SK-N-SH (cell line): ENCODE measurements at regions not wholly inside any gene's neighbourhood (a gene's known extent, or its start where the extent isn't known, plus 50 kb on each side); places are given as distances from the start of the nearest gene placed in this dataset.

Experiments used
- CTCF ChIA-PET: fragments of 300-600, 350-600 bp; formaldehyde crosslinking; extraction: SDS; loops from one replicate; lab custom pipeline; 2021; lab: Yijun Ruan, JAX
- POLR2A ChIA-PET: fragments of 350-600 bp; sonication (Branson Sonifier 250); formaldehyde crosslinking; extraction: SDS; loops from one replicate; lab custom pipeline; 2020; ENCODE audit warnings: antibody characterized with exemption, inconsistent platforms; lab: Yijun Ruan, JAX
- DNase-seq: peaks from one replicate; pipeline ENCODE4 v3.0.0; 2012
- H2AFZ ChIP-seq: fragments of 200-600 bp; sonication (generic); 2 replicates; pipeline ENCODE4 v1.8.1; 2016; ENCODE audit warnings: antibody characterized with exemption, mild to moderate bottlenecking, low read depth
- H3F3A ChIP-seq: fragments of 200-600 bp; sonication (generic); replicated peaks from 2 replicates; pipeline ENCODE3; 2016; ENCODE audit warnings: antibody characterized with exemption, mild to moderate bottlenecking; ENCODE audit not compliant: insufficient read depth
- H3K27ac ChIP-seq, 2 experiments: fragments of 200-500 bp in 1 of 2; fragments of 200-600 bp in 1 of 2; sonication (Bioruptor generic) in 1 of 2; sonication (generic), shearing (Covaris generic) in 1 of 2; 2 replicates each; pipeline versions ENCODE4 v1.5.1 to v1.6.1; 2014 to 2016; ENCODE audit warnings: low read depth in 2 of 2, inconsistent platforms in 1 of 2, low read length in 1 of 2, mild to moderate bottlenecking in 1 of 2, mixed read lengths in 1 of 2
- H3K27me3 ChIP-seq: fragments of 200-600 bp; sonication (generic), shearing (Covaris generic); 2 replicates; pipeline ENCODE4 v1.6.1; 2016; ENCODE audit warnings: mixed run types; ENCODE audit not compliant: insufficient read depth
- H3K36me3 ChIP-seq, 2 experiments: fragments of 200-500 bp in 1 of 2; fragments of 200-600 bp in 1 of 2; sonication (Bioruptor generic) in 1 of 2; sonication (generic) in 1 of 2; replicated peaks in 1 of 2; 2 replicates each; pipeline versions ENCODE3 to v1.5.1; 2014 to 2016; ENCODE audit warnings: low read length in 1 of 2, mild to moderate bottlenecking in 1 of 2; ENCODE audit not compliant: insufficient read depth in 2 of 2, control insufficient read depth in 1 of 2
- H3K4me1 ChIP-seq, 2 experiments: fragments of 200-500 bp in 1 of 2; fragments of 200-600 bp in 1 of 2; sonication (Bioruptor generic) in 1 of 2; sonication (generic), shearing (Covaris generic) in 1 of 2; 2 replicates each; pipeline versions ENCODE4 v1.5.1 to v1.6.1; 2014 to 2016; ENCODE audit warnings: low read depth in 1 of 2, low read length in 1 of 2, mixed run types in 1 of 2; ENCODE audit not compliant: insufficient read depth in 2 of 2, control insufficient read depth in 1 of 2
- H3K4me2 ChIP-seq: fragments of 200-600 bp; sonication (generic), shearing (Covaris generic); 2 replicates; pipeline ENCODE4 v1.6.1; 2017; ENCODE audit warnings: mixed run types
- H3K4me3 ChIP-seq, 2 experiments: fragments of 200-500 bp in 1 of 2; fragments of 200-600 bp in 1 of 2; sonication (Bioruptor generic) in 1 of 2; sonication (generic), shearing (Covaris generic) in 1 of 2; 2 replicates each; pipeline versions ENCODE4 v1.5.1 to v1.8.1; 2014 to 2016; ENCODE audit warnings: low read depth in 2 of 2, inconsistent platforms in 1 of 2, low read length in 1 of 2, mild to moderate bottlenecking in 1 of 2, mixed read lengths in 1 of 2, moderate library complexity in 1 of 2
- H3K79me2 ChIP-seq: fragments of 200-600 bp; sonication (generic); 2 replicates; pipeline ENCODE4 v1.8.1; 2017; ENCODE audit warnings: mild to moderate bottlenecking; ENCODE audit not compliant: insufficient read depth
- H3K9ac ChIP-seq: fragments of 200-600 bp; sonication (generic); 2 replicates; pipeline ENCODE4 v1.6.1; 2017; ENCODE audit warnings: mixed run types
- H3K9me2 ChIP-seq: fragments of 200-600 bp; sonication (generic); 2 replicates; pipeline ENCODE4 v1.6.1; 2017; ENCODE audit warnings: mixed run types
- H3K9me3 ChIP-seq: fragments of 200-600 bp; sonication (generic); 2 replicates; pipeline ENCODE4 v1.6.1; 2017; ENCODE audit warnings: mixed run types, mild to moderate bottlenecking, moderate library complexity
- H4K20me1 ChIP-seq: fragments of 200-600 bp; sonication (generic); 2 replicates; pipeline ENCODE4 v1.6.1; 2017; ENCODE audit warnings: mild to moderate bottlenecking, mixed run types; ENCODE audit not compliant: insufficient read depth
- CHD2 ChIP-seq: fragments of 150-350 bp; IDR thresholded peaks from 2 replicates; pipeline ENCODE4 v1.6.1; 2018; ENCODE audit warnings: low read length; ENCODE audit not compliant: partially characterized antibody
- ELF1 ChIP-seq: IDR thresholded peaks from 2 replicates; pipeline ENCODE4 v1.4.0; 2012
- EP300 ChIP-seq, 2 experiments: IDR thresholded peaks; 2 replicates each; pipeline versions ENCODE4 v1.4.0 to v1.6.1; 2012; ENCODE audit warnings: borderline replicate concordance in 1 of 2, low read depth in 1 of 2, low read length in 1 of 2
- FOSL2 ChIP-seq: IDR thresholded peaks from 2 replicates; pipeline ENCODE4 v1.4.0; 2012; ENCODE audit warnings: low read depth, mild to moderate bottlenecking, moderate library complexity, borderline replicate concordance
- FOXJ3 ChIP-seq: sonication (generic); formaldehyde crosslinking; IDR thresholded peaks from 2 replicates; pipeline ENCODE4 v1.5.1; 2020; ENCODE audit warnings: mild to moderate bottlenecking, missing genetic modification reagents
- GABPA ChIP-seq: IDR thresholded peaks from 2 replicates; pipeline ENCODE4 v1.4.0; 2012; ENCODE audit warnings: low read depth, mild to moderate bottlenecking
- GATA2 ChIP-seq: sonication (generic); formaldehyde crosslinking; IDR thresholded peaks from 2 replicates; pipeline ENCODE4 v1.5.0; 2020; ENCODE audit warnings: mild to moderate bottlenecking, missing genetic modification reagents
- JUND ChIP-seq: IDR thresholded peaks from 2 replicates; pipeline ENCODE4 v1.4.0; 2012
- MAX ChIP-seq: IDR thresholded peaks from 2 replicates; pipeline ENCODE4 v1.4.0; 2012; ENCODE audit warnings: low read depth
- MEF2A ChIP-seq: IDR thresholded peaks from 2 replicates; pipeline ENCODE4 v1.4.0; 2012; ENCODE audit warnings: low read depth, borderline replicate concordance
- MXI1 ChIP-seq: IDR thresholded peaks from 2 replicates; pipeline ENCODE4 v1.6.1; 2012; ENCODE audit warnings: mild to moderate bottlenecking, low read depth, low read length, improper control_type of control experiment
- NRF1 ChIP-seq: IDR thresholded peaks from 2 replicates; pipeline ENCODE4 v1.6.1; 2012; ENCODE audit warnings: low read depth, mild to moderate bottlenecking, low read length
- RXRA ChIP-seq: IDR thresholded peaks from 2 replicates; pipeline ENCODE4 v1.4.0; 2012; ENCODE audit warnings: low read depth, mild to moderate bottlenecking, borderline replicate concordance
- TAF1 ChIP-seq: IDR thresholded peaks from 2 replicates; pipeline ENCODE4 v1.6.1; 2012; ENCODE audit warnings: low read depth, mild to moderate bottlenecking, low read length, moderate library complexity, borderline replicate concordance
- TEAD4 ChIP-seq: IDR thresholded peaks from 2 replicates; pipeline ENCODE4 v1.4.0; 2012; ENCODE audit warnings: mild to moderate bottlenecking, borderline replicate concordance; ENCODE audit not compliant: insufficient read depth
- YY1 ChIP-seq: IDR thresholded peaks from 2 replicates; pipeline ENCODE4 v1.4.0; 2012; ENCODE audit warnings: low read depth, mild to moderate bottlenecking
- ZBTB33 ChIP-seq: IDR thresholded peaks from 2 replicates; pipeline ENCODE4 v1.4.0; 2012; ENCODE audit warnings: low read depth, borderline replicate concordance
- WGBS: methylation state at CpG from one replicate; pipeline ENCODE4 v1.1.6; 2017; ENCODE audit warnings: low lambda C conversion rate; 5-methylcytosine and 5-hydroxymethylcytosine counted together
- TF ChIP-seq, protein P1 (sequence below): fragments of 150-350 bp; IDR thresholded peaks from 2 replicates; pipeline ENCODE4 v1.6.1; 2016; ENCODE audit warnings: mild to moderate bottlenecking, low read depth, low read length
- TF ChIP-seq, protein P2 (sequence below): fragments of 150-350 bp; IDR thresholded peaks from 2 replicates; pipeline ENCODE4 v1.6.1; 2017; ENCODE audit warnings: antibody characterized with exemption, low read length, low read depth, borderline replicate concordance

DNA sequence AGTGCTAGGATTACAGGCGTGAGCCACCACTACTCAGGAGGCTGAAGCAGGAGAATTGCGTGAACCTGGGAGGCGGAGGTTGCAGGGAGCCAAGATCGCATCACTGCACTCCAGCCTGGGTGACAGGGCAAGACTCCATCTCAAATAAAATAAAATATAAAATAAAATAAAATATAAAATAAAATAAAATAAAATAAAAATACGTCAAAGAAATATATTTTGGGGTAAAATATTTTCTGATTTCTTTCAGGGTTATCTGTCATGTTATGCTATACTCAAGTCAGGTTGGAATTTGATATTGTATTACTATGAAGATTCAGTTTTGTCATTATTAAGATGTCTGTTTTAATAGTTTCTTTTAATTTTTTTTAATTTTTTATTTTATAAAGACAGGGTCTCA is 99.4 kb upstream of the GHITM start:
- ChIA-PET POLR2A (no interaction called here), CTCF (interaction anchor here (1.3 kb wide), 1 partner anchor 20 kb away, joined by 3 read pairs; no protein-coding TSS in a partner anchor)
- no peaks in the 10 kb centered on the region for H3K27me3 ChIP-seq
- H2AFZ ChIP-seq: no peak overlapping the region
- H4K20me1 ChIP-seq: no peaks in the 10 kb centered on the region
- H3K9ac ChIP-seq: no peak overlapping the region
- no peaks in the 10 kb centered on the region for H3K9me3 ChIP-seq
- H3K4me2 ChIP-seq: no peak overlapping the region
- no peaks in the 10 kb centered on the region for H3F3A ChIP-seq
- no peak for DNase-seq
- no peak overlapping the region for H3K27ac ChIP-seq
- H3K36me3 ChIP-seq: no peaks in the 10 kb centered on the region
- no peak overlapping the region for H3K4me3 ChIP-seq
- no peak for TF ChIP-seq RXRA
- TF ChIP-seq, protein P1, sequence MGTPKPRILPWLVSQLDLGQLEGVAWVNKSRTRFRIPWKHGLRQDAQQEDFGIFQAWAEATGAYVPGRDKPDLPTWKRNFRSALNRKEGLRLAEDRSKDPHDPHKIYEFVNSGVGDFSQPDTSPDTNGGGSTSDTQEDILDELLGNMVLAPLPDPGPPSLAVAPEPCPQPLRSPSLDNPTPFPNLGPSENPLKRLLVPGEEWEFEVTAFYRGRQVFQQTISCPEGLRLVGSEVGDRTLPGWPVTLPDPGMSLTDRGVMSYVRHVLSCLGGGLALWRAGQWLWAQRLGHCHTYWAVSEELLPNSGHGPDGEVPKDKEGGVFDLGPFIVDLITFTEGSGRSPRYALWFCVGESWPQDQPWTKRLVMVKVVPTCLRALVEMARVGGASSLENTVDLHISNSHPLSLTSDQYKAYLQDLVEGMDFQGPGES: no peak
- no peak for TF ChIP-seq TEAD4
- TF ChIP-seq GATA2 (CRISPR knock-in tag): no peak
- TF ChIP-seq CHD2: no peak
- no peak for TF ChIP-seq GABPA
- TF ChIP-seq, protein P2, sequence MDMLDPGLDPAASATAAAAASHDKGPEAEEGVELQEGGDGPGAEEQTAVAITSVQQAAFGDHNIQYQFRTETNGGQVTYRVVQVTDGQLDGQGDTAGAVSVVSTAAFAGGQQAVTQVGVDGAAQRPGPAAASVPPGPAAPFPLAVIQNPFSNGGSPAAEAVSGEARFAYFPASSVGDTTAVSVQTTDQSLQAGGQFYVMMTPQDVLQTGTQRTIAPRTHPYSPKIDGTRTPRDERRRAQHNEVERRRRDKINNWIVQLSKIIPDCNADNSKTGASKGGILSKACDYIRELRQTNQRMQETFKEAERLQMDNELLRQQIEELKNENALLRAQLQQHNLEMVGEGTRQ: no peak
- TF ChIP-seq, all 33 proteins: peak for 0
- WGBS: 39% methylated on average over 5 of the region's 5 CpGs
- Histone ChIP-seq H3K4me1 (no peaks in the 10 kb centered on the region), H3K79me2 (no peaks in the 10 kb centered on the region), H3K9me2 (no peaks in the 10 kb centered on the region)

- H4K20me1 ChIP-seq: no peaks in the 10 kb centered on the region
- POLR2A ChIA-PET: no interaction called here
- H3K4me1 ChIP-seq: no peaks in the 10 kb centered on the region
- H3K4me2 ChIP-seq: no peak overlapping the region
- 9% methylated on average over 3 of the region's 3 CpGs for WGBS
- CTCF ChIA-PET: no interaction called here
- H3F3A ChIP-seq: no peaks in the 10 kb centered on the region
- H3K36me3 ChIP-seq: no peaks in the 10 kb centered on the region
- H3K9me3 ChIP-seq: no peaks in the 10 kb centered on the region
- H3K79me2 ChIP-seq: no peaks in the 10 kb centered on the region
- no peak overlapping the region for H2AFZ ChIP-seq
- no peak overlapping the region for H3K9ac ChIP-seq
- no peak overlapping the region for H3K27ac ChIP-seq
- no peaks in the 10 kb centered on the region for H3K9me2 ChIP-seq
- no peak for DNase-seq
- H3K27me3 ChIP-seq: no peaks in the 10 kb centered on the region
- H3K4me3 ChIP-seq: no peak overlapping the region
- TF ChIP-seq MXI1 (no peak), EP300 (IDR thresholded peaks at IDR 0.05; ENCODE audit: borderline replicate concordance in 1 of 2, low read depth in 1 of 2, low read length in 1 of 2) (no peak), ZBTB33 (no peak), YY1 (no peak), NRF1 (no peak), TAF1 (no peak), FOSL2 (no peak), GATA2 (CRISPR knock-in tag) (no peak), FOXJ3 (CRISPR knock-in tag) (no peak), ELF1 (no peak), CHD2 (no peak), GABPA (no peak), JUND (no peak), MAX (no peak), MEF2A (no peak)
- TF ChIP-seq, protein P2: no peak
These were observed 91.9 kb upstream of the GHITM start for GRCh38 chr10:84047258-84048010.
